GM21367 (cell line): ENCODE measurements at regions not wholly inside any gene's neighbourhood (a gene's known extent, or its start where the extent isn't known, plus 50 kb on each side); places are given as distances from the start of the nearest gene placed in this dataset.

Experiments
- ATAC-seq: cut with Tn5 transposase; IDR thresholded peaks from one replicate; pipeline ENCODE4 v1.9.1; 2021; ENCODE audit not compliant: unreplicated experiment

DNA sequence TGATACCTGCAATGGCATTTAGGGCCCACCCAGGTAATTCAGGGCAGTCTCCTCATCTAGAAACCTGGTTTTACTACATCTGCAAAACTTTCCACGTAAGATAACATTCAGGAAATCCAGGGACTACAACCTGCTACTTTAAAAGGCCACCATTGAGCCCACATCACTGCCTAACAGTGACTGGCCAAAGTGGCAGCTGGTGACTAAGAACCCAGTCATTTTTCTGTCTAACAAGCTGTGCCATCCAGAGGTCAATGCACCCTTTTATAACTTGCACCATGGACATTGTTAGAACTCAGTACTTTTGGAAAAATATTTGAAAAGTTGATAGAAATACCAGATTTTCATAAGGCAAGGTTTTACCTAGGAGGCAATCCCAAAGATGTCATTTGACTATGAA is 492.4 kb downstream of the OTOL1 start:
- ATAC-seq: no peak

DNA sequence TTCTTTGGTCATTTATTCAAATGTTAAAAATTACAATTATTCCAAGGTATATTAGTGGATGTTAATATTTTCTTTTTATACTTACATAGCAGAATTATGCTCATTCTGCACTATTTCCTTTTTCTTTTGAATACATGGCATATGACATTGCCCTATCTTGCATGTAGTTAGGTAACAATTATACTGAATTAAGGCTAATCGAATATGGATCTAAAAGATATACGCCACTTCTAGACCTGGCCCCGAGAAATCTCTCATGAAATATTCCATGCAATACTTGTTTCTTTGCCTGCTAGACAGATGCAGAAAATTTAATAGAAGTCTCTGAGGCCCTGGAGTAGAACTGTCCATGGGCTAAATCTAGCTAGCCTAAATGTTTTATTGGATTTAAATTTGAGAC is 493.4 kb downstream of the OTOL1 start:
- no peak for ATAC-seq

DNA sequence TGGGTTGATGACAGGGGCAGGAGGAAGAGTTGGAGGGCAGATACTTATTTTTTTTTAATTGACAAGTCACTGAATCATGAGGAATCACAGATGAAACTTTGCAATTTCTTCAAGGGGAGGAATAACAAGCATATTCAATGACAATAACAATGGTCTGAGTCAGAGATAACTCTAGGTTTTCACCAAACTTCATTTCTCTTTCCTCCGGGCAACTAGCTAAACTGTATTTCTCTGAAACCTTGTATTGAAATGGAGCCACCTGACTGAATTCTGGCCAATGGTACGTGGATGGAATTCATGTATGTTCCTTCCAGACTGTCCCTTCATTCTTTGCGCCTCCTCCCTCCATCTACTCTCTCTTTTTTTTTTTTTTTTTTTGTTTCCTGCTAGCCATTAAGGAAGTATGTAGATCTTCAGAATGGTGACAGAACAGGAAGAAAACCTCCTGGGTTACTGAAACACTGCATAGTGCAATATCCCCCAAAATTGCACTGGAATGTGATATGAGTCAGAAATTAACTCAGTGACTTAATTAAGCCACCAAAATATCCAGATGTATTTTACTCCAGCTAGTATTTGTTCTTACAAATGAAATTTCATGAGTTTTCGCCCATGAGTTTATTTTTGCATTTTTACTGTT is 495.4 kb downstream of the OTOL1 start:
- no peak for ATAC-seq

DNA sequence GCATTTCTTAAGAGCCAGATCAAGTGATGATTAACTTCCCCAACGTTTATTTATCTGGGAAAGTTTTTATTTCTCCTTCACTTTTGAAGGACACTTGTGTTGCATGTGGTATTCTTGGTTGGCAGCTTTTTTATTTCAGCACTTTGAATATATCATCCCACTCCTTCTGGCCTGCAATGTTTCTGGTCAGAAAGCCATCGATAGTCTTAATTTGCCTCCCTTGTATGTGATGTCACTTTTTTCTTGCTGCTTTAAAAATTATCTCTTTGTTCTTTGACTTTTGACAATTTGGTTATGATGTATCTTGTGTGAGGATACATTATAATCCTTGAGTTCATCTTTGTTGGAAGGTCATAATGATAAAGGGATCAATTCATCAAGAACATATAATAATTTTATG is 503.2 kb downstream of the OTOL1 start:
- no peak for ATAC-seq

DNA sequence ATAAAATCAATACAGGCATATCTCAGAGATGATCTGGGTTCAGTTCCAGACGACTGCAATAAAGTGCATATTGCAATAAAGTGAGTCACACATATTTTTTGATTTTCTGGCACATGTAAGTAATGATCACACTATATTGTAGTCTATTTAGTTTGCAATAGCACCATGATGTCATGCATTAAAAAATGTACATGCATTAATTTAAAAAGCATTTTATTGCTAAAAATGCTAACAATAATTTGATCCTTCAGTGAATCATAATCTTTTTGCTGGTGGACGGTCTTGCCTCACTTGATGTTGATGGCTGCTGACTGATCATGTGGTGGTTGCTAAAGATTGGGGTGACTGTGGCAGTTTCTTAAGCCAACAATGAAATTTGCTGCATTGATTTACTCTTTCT is 511.1 kb downstream of the OTOL1 start:
- ATAC-seq: no peak

DNA sequence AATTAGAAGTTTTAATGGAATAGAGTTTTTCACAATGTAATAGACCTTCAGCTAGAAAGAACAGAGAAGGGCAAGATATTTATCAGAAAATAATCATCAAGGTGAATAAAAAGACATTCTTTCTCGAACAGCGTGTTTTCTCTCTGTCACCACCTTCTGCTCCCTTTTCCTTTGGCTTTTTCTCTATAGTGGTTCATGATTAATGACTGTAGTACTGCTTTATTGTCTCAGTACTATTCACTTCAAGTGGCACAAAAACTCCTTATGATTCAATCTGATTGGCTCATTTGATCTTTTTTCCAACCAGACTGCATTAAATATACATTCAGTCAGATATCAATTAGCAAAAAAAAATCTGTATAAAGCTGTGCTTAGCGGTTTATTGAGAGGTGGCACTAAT is 516.0 kb downstream of the OTOL1 start:
- ATAC-seq: no peak

DNA sequence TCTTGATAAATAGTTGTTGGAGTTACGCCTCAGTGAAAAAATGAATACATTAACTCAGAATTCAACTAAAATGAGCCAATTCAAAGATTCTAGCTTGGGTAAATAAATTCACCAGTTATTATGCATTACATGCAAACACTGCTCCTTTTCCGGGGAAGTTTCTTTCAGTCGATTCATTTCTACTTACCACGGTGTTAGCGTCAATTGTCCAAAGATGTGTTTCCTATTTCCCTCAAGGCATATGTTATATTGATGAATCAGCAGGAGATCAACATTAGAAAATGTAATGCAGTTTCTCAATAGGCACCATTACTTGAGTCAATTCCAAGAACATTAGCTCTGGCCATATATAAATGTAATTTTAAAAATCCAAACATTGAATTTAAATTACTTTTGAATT is 517.7 kb downstream of the OTOL1 start:
- ATAC-seq: no peak

DNA sequence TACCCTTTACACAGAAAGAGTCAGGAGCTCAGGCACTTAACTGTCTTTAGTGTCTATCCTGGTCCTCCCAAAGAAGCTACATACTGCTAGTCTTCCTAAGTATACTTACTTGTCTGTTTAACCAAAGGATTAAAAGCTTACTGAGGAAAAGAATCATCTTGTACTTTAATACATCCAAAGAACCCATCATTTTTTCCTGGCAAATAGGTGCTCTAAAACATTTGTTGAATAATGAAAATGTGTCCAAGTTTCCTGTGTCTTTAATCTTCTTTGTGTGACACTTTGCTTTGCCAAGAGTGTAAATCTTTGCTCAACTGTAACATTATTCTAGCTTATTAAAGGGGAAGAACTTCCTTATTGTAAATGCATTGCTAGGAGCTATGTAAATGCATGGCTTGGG is 519.2 kb downstream of the OTOL1 start:
- ATAC-seq: no peak

DNA sequence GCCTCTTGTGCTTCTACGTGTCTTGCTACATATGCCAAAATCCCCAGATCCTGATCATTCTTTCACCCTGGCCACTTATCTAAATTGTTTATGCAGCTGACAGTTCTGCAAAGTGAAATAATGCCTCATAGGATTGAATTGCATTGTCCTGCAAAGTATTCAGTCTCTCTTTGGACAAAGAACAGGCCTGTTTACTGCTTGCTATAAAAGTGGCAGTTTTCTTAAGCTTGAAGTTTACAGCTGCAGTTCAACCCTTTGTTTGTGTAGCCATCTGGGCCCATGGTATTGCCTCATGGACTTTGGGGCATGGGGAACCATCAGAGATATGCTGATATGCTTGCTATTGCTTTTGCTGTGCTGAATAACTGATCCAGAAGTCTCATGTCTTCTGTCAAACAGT is 523.2 kb downstream of the OTOL1 start:
- ATAC-seq: no peak

DNA sequence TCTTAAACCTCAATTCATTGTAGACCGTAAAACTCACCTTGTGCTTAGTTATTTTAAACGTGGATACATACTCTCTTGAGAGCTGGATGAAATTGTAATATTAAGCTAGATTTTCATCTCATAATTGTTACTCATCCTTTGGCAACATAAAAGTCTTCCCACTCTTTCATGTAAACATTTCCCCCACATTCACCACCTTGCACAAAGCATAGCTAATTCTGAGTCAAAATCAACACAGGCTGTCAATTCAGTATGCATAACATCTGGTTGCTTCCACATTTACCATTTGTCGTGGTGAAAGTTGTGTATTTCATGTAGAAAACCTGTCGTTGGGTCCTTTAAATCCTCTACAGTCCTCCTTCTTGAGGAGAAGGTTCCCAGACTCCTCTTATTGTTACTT is 524.6 kb downstream of the OTOL1 start:
- no peak for ATAC-seq

DNA sequence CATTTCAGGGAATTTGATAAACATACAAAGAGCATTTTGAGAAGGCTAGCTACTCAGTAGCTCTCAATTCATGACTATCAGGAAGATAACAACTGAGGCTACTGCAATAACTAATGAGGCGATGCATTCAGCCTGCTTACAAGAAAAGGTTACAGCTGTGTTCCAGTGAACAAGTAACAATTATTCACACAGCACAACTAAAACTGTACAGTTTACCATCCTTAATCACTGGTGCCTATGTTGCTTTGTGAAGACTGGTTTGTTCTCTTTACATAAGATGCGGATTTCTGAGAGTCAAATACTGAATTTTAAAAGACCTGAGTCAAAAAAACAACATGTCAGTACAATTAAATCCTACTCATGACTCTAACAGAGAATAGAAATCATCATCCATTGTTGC is 526.3 kb downstream of the OTOL1 start:
- no peak for ATAC-seq

DNA sequence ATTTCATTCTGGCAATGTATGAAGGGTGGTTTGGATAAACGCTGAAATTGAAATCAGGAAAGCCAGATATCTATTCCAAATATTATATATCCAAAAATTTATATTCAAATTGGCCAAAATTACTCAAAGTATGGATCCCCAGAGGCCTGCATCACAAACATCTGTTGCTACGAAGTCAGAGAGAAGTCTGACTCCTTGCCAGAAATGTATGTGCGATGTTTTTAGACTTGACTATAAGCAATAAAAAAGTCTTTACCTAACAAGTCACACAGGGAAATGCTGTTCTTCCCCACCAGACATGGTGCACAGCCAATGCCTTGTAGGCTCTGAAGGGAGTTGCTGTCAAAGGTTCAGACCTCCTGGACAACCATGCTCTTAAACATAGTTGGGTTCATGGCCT is 533.1 kb downstream of the OTOL1 start:
- no peak for ATAC-seq

DNA sequence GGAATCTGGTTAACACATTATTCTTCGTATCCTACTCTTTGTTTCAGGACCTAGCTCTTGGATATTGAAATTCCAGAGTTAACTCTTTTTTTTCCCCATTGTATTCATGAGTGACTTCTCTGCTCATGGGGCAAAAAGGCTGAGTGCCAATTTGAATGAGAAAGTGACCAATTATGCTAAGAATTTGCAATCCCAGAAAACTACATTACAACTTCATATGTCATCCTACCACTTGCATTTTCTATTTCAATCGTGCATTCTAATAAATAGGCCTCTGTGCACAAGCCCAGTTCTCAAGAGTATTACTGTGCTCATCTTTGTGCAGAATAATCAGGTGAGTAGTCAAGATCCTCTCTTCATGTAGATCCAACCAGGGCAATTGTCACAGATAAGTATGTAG is 537.8 kb downstream of the OTOL1 start:
- no peak for ATAC-seq

DNA sequence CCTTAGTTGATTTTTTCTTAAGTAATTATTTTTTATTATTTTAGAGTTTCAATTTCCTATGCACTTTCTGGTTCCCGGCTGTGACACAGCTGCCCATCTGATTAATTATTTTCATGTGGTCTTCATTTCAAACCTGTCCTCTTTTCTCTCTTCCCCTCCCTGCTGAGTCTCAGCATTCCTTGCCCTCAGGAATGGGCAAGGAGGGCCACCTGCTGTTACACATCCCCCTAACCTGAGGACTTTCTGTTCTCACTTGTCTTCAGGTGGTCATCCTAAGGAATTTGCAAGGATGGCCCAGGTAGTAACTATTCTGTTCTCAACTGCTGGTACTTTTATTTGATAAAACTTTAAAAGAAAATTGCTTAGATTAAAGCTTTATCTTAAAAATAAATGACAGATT is 545.0 kb downstream of the OTOL1 start:
- ATAC-seq: no peak

DNA sequence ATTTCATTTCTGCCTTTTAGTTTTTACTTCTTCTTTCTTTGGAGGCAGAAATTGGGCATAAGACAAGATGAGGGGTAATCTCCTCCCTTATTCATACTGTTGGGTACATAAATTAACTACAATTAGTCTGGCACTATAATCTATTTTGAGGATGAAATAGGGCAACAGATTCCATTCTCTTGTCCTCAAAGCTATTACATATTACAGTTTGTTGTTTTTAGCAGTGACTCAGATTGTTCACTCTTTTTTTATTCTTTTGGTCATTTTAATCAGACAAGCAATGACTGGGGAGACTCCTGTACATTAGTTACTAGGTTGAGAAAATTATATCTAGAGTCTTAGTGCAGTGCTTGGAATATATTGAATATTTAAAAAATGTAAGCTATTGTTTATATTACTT is 556.0 kb downstream of the OTOL1 start:
- no peak for ATAC-seq

DNA sequence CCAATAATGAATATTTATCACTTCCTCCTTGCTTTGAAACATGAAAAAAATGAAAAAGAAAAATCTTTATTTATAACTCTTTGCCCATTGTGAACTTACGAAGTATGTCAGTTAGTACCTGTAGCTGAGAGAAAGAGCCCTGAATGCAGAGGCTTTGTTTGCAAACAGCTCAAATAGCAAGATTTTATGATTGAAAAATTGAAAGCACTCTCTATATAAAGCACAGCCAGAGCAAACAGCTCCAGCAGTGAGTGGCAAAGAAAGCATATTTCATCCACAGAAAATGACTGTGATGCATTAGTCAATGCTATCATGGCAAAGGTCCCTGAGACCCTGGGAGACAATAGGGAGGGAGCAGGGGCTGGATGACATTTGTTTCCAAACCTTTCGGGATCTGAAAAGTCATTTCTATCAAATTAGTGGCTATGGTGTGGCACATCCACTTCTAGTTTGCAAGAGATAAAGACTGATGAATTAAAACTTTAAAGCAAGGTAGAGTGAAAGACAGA is 576.1 kb downstream of the OTOL1 start:
- no peak for ATAC-seq

DNA sequence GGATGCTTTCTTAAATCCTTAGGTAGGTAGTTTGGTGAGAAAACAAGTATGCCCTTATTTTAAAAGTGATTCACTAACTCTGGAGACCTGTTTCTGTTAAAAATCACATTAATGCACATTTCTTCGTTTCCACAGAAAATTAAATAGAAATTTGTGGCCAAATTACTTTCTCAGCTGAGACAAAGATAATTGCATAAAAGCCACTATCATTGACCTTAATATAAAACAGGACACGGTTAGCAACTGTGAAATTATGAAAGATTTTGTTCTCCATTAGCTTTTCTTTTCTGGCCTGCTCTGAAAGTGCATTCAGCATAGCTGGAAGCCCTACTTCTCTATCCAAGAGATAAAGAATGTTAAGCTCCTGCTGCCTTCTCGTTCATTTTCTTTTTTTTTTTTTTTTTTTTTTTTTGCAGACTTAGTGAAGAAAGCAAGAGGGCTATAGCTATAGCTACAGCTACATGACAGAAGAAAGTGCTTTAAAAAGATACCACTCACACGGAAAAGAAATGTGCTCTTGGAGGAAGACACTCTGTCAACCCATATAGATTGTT is 576.9 kb downstream of the OTOL1 start:
- no peak for ATAC-seq

DNA sequence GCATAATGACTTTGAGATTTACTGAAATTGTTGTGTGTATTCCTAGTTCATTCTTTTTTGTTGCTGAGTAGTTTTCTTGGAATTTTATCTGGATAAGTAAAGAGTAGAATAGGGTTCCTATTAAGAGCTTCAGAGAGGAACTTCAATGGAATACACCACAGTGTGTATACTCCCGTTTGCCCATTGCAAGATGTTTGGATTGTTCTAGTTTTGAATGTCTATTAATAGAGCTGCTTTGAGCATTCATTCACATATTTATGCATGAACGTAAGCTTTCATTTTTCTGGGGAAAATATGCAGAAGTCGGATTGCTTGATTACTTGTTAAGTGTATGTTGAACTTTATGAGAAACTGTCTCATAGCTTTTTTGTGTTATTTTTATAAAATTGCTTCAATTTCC is 580.5 kb downstream of the OTOL1 start:
- ATAC-seq: no peak

DNA sequence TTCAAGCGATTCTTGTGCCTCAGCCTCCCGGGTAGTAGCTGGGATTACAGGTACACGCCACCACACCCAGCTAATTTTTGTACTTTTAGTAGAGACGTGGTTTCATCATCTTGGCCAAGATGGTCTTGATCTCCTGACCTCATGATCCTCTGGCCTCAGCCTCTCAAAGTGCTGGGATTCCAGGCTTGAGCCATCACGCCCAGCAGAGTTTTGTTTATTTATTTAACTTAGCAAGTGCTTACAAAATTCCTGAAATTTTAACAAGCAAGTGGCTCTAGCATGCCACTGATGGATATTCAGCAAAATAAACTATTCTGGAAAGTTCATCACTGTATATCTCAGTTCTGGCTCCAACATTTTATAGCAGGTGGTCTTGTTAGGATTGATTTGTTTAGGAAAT is 585.9 kb downstream of the OTOL1 start:
- no peak for ATAC-seq

DNA sequence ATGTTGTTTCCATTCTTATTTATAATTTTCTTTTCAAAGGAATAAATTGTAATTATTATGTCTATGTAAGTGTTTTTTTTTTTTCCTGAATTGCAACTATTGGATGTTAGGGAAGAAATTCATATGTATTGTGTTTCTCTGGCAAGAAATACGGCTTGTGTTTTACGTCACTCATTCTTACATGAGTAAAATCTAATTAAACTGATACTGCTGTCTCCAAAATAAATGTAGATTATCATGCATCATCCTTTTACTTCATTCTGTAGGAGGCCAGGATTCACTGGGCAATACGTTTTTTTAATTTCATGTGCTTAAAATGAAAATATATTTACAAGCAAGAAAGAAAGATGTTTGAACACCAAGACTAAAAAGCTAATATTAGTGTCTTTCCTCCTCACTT is 590.8 kb downstream of the OTOL1 start:
- no peak for ATAC-seq

DNA sequence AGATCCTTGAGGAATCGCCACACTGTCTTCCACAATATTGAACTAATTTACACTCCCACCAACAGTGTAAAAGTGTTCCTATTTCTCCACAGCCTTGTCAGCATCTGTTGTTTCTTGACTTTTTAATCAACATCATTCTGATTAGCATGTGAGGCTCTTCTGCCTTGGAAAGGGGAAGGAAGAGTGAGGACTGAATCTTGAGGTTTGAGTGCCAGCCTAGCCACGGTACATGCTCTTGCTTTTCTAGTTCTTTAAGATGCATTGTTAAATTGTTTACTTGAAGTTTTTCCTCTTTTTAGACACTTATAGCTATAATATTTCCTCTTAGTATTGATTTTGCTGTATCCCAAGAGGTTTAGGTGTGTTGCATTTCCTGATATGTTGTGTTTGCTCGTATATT is 596.1 kb downstream of the OTOL1 start:
- no peak for ATAC-seq

DNA sequence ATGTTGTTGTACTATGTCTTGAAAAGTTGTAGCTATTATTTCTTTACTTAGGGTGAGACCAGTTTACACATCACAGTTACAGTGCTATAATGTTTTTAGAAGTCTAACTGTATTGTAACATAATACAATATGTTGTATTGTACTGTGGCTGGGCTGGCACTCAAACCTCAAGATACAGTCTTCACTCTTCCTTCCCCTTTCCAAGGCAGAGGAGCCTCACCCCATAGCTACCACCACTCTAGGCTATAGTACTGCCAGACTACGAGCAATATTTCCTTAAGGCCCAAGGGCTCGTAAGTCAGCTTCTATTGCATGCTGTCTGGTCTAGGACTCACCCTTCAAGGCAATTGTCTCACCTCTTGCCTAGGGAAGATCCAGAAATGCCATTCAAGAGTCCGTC is 597.7 kb downstream of the OTOL1 start:
- no peak for ATAC-seq

DNA sequence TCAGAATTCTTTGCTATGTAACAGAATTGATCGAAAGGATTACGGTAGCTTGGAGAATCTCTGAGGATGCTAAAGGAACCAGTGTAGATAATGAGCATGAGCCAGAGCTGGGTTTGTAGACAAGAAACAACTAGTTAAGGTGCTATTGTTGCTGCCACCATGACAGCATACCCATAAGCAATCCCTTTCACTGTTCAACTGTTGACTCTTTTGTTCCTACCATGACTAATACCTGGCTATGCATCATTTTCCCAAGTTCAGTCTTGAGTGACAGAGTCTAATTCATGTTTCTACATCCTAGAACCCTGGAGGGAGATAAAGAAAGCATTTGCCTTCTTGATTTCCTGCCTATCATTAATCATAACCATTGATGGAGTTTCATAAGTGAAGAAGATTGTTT is 600.3 kb downstream of the OTOL1 start:
- ATAC-seq: no peak
